OCI-LY1 (cell line): ENCODE measurements at regions not wholly inside any gene's neighbourhood (a gene's known extent, or its start where the extent isn't known, plus 50 kb on each side); places are given as distances from the start of the nearest gene placed in this dataset.

Experiments
- H2AFZ ChIP-seq: fragments of 200-600 bp; sonication (generic), shearing (Covaris generic); 2 replicates; pipeline ENCODE4 v1.6.0; 2014; ENCODE audit warnings: antibody characterized with exemption, mild to moderate bottlenecking, low read length
- H3F3A ChIP-seq: fragments of 200-600 bp; sonication (generic), shearing (Covaris generic); 2 replicates; pipeline ENCODE4 v1.6.0; 2014; ENCODE audit warnings: mild to moderate bottlenecking, antibody characterized with exemption, low read length, moderate library complexity; ENCODE audit not compliant: insufficient read depth
- H3K27ac ChIP-seq: fragments of 200-600 bp; sonication (generic); 2 replicates; pipeline ENCODE4 v1.5.1; 2014; ENCODE audit warnings: low read length, mixed run types, mild to moderate bottlenecking, low read depth; ENCODE audit not compliant: poor library complexity, severe bottlenecking
- H3K27me3 ChIP-seq: fragments of 200-600 bp; sonication (generic); 2 replicates; pipeline ENCODE4 v1.6.0; 2014; ENCODE audit warnings: antibody characterized with exemption, mild to moderate bottlenecking, low read length, moderate library complexity; ENCODE audit not compliant: insufficient read depth
- H3K36me3 ChIP-seq: fragments of 200-600 bp; sonication (generic); 2 replicates; pipeline ENCODE4 v1.6.1; 2014; ENCODE audit warnings: mild to moderate bottlenecking, antibody characterized with exemption, low read length, moderate library complexity, mixed read lengths; ENCODE audit not compliant: insufficient read depth
- H3K4me1 ChIP-seq: fragments of 200-600 bp; sonication (generic); 2 replicates; pipeline ENCODE4 v1.5.1; 2014; ENCODE audit warnings: mild to moderate bottlenecking, low read length, moderate library complexity; ENCODE audit not compliant: insufficient read depth, severe bottlenecking
- H3K4me2 ChIP-seq: fragments of 200-600 bp; sonication (generic), shearing (Covaris generic); 2 replicates; pipeline ENCODE4 v1.6.1; 2014; ENCODE audit warnings: low read length
- H3K4me3 ChIP-seq: fragments of 200-600 bp; sonication (generic); 2 replicates; pipeline ENCODE4 v1.5.1; 2014; ENCODE audit warnings: low read length, low read depth, mild to moderate bottlenecking, mixed read lengths; ENCODE audit not compliant: poor library complexity, severe bottlenecking
- H3K79me2 ChIP-seq: fragments of 200-600 bp; shearing (Covaris generic); 2 replicates; pipeline ENCODE4 v1.6.1; 2016; ENCODE audit warnings: mixed run types, low read length, mixed read lengths; ENCODE audit not compliant: insufficient read depth
- H3K9ac ChIP-seq: fragments of 200-600 bp; sonication (generic), shearing (Covaris generic); 2 replicates; pipeline ENCODE4 v1.6.1; 2014; ENCODE audit warnings: mild to moderate bottlenecking, low read length, mixed read lengths
- H3K9me2 ChIP-seq: fragments of 200-600 bp; sonication (generic), shearing (Covaris generic); 2 replicates; pipeline ENCODE4 v1.6.1; 2014; ENCODE audit warnings: low read depth, mild to moderate bottlenecking, low read length, mixed read lengths
- H3K9me3 ChIP-seq: fragments of 200-600 bp; shearing (Covaris generic); 2 replicates; pipeline ENCODE4 v1.6.1; 2014; ENCODE audit warnings: low read length, mixed read lengths
- H4K20me1 ChIP-seq: fragments of 200-600 bp; sonication (generic), shearing (Covaris generic); 2 replicates; pipeline ENCODE4 v1.6.0; 2016; ENCODE audit warnings: mild to moderate bottlenecking, low read length; ENCODE audit not compliant: insufficient read depth
- EZH2 ChIP-seq: fragments of 200-600 bp; sonication (generic), shearing (Covaris generic); IDR thresholded peaks from 2 replicates; pipeline ENCODE4 v1.8.0; 2017; ENCODE audit warnings: borderline replicate concordance, mixed run types, mild to moderate bottlenecking, antibody characterized with exemption, low read length, moderate library complexity, mixed read lengths
- TF ChIP-seq, protein P1 (sequence below): fragments of 200-600 bp; sonication (generic), shearing (Covaris generic); IDR thresholded peaks from 2 replicates; pipeline ENCODE4 v1.5.1; 2017; ENCODE audit warnings: mild to moderate bottlenecking, antibody characterized with exemption, low read length, moderate library complexity, mixed read lengths

DNA sequence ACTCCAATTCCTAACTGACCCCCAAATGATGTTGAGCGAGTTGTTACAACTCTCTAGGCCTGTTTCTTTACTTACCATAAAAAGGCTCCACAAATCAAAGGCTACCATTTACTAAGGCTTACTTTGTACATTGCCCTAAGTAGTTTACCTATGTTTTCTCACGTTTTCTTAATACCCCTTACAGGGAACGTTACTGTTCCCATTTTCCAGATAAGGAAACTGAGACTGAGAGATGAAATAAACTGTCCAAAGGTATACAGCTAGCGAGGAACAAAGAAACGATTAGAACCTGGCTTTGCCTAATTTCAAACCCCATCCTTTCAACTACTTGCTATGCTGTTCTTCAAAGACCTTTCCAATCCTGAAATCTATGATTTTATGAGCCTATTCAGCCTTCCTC lies 74.8 kb upstream of the SPTBN1 start:
- Histone ChIP-seq H3K27me3 (no peaks in the 10 kb centered on the region), H3F3A (no peaks in the 10 kb centered on the region), H4K20me1 (no peaks in the 10 kb centered on the region), H3K4me1 (no peaks in the 10 kb centered on the region), H3K9me3 (no peaks in the 10 kb centered on the region), H3K79me2 (no peaks in the 10 kb centered on the region), H3K9me2 (no peaks in the 10 kb centered on the region), H3K27ac (no peak overlapping the region), H2AFZ (no peak overlapping the region), H3K36me3 (no peaks in the 10 kb centered on the region), H3K9ac (no peak overlapping the region), H3K4me2 (no peak overlapping the region), H3K4me3 (no peak overlapping the region)
- TF ChIP-seq, protein P1, sequence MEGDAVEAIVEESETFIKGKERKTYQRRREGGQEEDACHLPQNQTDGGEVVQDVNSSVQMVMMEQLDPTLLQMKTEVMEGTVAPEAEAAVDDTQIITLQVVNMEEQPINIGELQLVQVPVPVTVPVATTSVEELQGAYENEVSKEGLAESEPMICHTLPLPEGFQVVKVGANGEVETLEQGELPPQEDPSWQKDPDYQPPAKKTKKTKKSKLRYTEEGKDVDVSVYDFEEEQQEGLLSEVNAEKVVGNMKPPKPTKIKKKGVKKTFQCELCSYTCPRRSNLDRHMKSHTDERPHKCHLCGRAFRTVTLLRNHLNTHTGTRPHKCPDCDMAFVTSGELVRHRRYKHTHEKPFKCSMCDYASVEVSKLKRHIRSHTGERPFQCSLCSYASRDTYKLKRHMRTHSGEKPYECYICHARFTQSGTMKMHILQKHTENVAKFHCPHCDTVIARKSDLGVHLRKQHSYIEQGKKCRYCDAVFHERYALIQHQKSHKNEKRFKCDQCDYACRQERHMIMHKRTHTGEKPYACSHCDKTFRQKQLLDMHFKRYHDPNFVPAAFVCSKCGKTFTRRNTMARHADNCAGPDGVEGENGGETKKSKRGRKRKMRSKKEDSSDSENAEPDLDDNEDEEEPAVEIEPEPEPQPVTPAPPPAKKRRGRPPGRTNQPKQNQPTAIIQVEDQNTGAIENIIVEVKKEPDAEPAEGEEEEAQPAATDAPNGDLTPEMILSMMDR, result no peak
- no peak for TF ChIP-seq EZH2

GRCh38 chr2:54382601-54383000 lies 73.5 kb upstream of the SPTBN1 start:
- H3K27ac ChIP-seq, result no peak overlapping the region
- H3K4me1 ChIP-seq, result no peaks in the 10 kb centered on the region
- no peak overlapping the region for H3K4me2 ChIP-seq
- no peak overlapping the region for H3K4me3 ChIP-seq
- no peaks in the 10 kb centered on the region for H3K36me3 ChIP-seq
- no peak for TF ChIP-seq EZH2
- TF ChIP-seq, protein P1, result no peak
- no peaks in the 10 kb centered on the region for H3K9me3 ChIP-seq
- no peaks in the 10 kb centered on the region for H4K20me1 ChIP-seq
- H3K79me2 ChIP-seq, result no peaks in the 10 kb centered on the region
- H3K9me2 ChIP-seq, result no peaks in the 10 kb centered on the region
- H3K9ac ChIP-seq, result no peak overlapping the region
- no peaks in the 10 kb centered on the region for H3K27me3 ChIP-seq
- no peaks in the 10 kb centered on the region for H3F3A ChIP-seq
- no peak overlapping the region for H2AFZ ChIP-seq

- no peaks in the 10 kb centered on the region for H4K20me1 ChIP-seq
- H3K4me2 ChIP-seq, result no peak overlapping the region
- H2AFZ ChIP-seq, result no peak overlapping the region
- no peaks in the 10 kb centered on the region for H3K36me3 ChIP-seq
- no peaks in the 10 kb centered on the region for H3K4me1 ChIP-seq
- no peaks in the 10 kb centered on the region for H3K79me2 ChIP-seq
- no peaks in the 10 kb centered on the region for H3F3A ChIP-seq
- no peaks in the 10 kb centered on the region for H3K27me3 ChIP-seq
- H3K9ac ChIP-seq, result no peak overlapping the region
- no peaks in the 10 kb centered on the region for H3K9me3 ChIP-seq
- no peak overlapping the region for H3K4me3 ChIP-seq
- H3K9me2 ChIP-seq, result no peaks in the 10 kb centered on the region
- TF ChIP-seq, protein P1, result no peak
- no peak for TF ChIP-seq EZH2
- H3K27ac ChIP-seq, result no peak overlapping the region
Measured at GRCh38 chr2:54384301-54385203, 71.6 kb upstream of the SPTBN1 start.
